NCI-H187 (cell line): ENCODE measurements at regions not wholly inside any gene's neighbourhood (a gene's known extent, or its start where the extent isn't known, plus 50 kb on each side); places are given as distances from the start of the nearest gene placed in this dataset.
"Not testable (repeated sequence)": the region's sequence is repeated elsewhere in the genome, so short reads cannot be mapped to it uniquely, and the experiment has no call there.

Experiments
- DNase-seq, 2 experiments: peaks; one replicate each; lab custom pipeline; 2025; lab: John Stamatoyannopoulos, UW

- DNase-seq = no peak
Measured at GRCh38 chr5:99589424-99589823, 660.6 kb upstream of the CHD1 start.

GRCh38 chr5:99587983-99588382, 659.2 kb upstream of the CHD1 start:
- no peak for DNase-seq

- no peak for DNase-seq
Measured at GRCh38 chr5:99586878-99587277, 658.1 kb upstream of the CHD1 start.

- DNase-seq = not testable (repeated sequence)
Measured at GRCh38 chr5:99581204-99581603, 652.4 kb upstream of the CHD1 start.

GRCh38 chr5:99562937-99563627, 634.3 kb upstream of the CHD1 start:
- DNase-seq = not testable (repeated sequence)

GRCh38 chr5:99553211-99553810, 624.5 kb upstream of the CHD1 start:
- DNase-seq = no peak

- DNase-seq = no peak
Measured at GRCh38 chr5:99544356-99544755, 615.5 kb upstream of the CHD1 start.

GRCh38 chr5:99543841-99544240, 615.0 kb upstream of the CHD1 start:
- no peak for DNase-seq

GRCh38 chr5:99534241-99534640, 605.4 kb upstream of the CHD1 start:
- not testable (repeated sequence) for DNase-seq

GRCh38 chr5:99521666-99522065, 592.9 kb upstream of the CHD1 start:
- DNase-seq = not testable (repeated sequence)

GRCh38 chr5:99515864-99516490, 587.2 kb upstream of the CHD1 start:
- DNase-seq = not testable (repeated sequence)

- DNase-seq = not testable (repeated sequence)
Measured at GRCh38 chr5:99510237-99510866, 581.5 kb upstream of the CHD1 start.

GRCh38 chr5:99509064-99509463, 580.3 kb upstream of the CHD1 start:
- DNase-seq = not testable (repeated sequence)

- not testable (repeated sequence) for DNase-seq
Measured at GRCh38 chr5:99495456-99495855, 566.6 kb upstream of the CHD1 start.

GRCh38 chr5:99478450-99478849, 549.6 kb upstream of the CHD1 start:
- DNase-seq = not testable (repeated sequence)

- not testable (repeated sequence) for DNase-seq
Measured at GRCh38 chr5:99473328-99473727, 544.5 kb upstream of the CHD1 start.

GRCh38 chr5:99471726-99472125, 542.9 kb upstream of the CHD1 start:
- DNase-seq = not testable (repeated sequence)

GRCh38 chr5:99471178-99471577, 542.4 kb upstream of the CHD1 start:
- not testable (repeated sequence) for DNase-seq

GRCh38 chr5:99470636-99471035, 541.8 kb upstream of the CHD1 start:
- DNase-seq = not testable (repeated sequence)

GRCh38 chr5:99460701-99461100, 531.9 kb upstream of the CHD1 start:
- DNase-seq = no peak

GRCh38 chr5:99453196-99453595, 524.4 kb upstream of the CHD1 start:
- DNase-seq = no peak

GRCh38 chr5:99449786-99450185, 521.0 kb upstream of the CHD1 start:
- no peak for DNase-seq

- DNase-seq = no peak
Measured at GRCh38 chr5:99445805-99446204, 517.0 kb upstream of the CHD1 start.
